ENCODE measurements at regions not wholly inside any gene's neighbourhood (a gene's known extent, or its start where the extent isn't known, plus 50 kb on each side); places are given as distances from the start of the nearest gene placed in this dataset.

DNA sequence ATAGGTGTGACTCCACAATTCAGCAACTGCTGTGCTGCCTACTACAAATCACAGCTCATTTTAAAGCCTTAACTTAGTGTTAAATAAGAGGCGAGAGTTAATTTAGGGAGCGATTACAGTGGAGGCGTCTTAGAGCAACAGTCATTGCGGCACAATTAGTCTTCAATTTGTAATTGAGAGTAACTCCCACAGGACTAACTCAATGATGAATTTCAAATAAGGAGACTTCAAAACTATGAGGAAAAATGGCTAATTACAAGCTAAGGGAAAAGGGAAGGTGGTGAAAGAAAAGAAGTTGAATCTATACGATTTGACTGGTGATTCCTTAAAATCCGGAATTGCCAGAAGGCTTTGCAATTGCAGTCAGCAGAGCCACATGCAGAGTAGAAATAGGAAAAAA lies 63.7 kb upstream of the FOXB1 start:
- H3K4me2 ChIP-seq = no peak overlapping the region
- no peaks in the 10 kb centered on the region for H3K4me1 ChIP-seq (ENCODE audit: low read depth, poor library complexity, severe bottlenecking)
- H2AFZ ChIP-seq (ENCODE audit: low read depth) = no peak overlapping the region
- TF ChIP-seq CTCF (conservative IDR thresholded peaks at IDR 0.05; ENCODE audit: low read depth, low read length) = no peak
- H3K79me2 ChIP-seq (ENCODE audit: insufficient read depth, low read depth) = no peaks in the 10 kb centered on the region
- H3K9ac ChIP-seq = no peak overlapping the region
- H3K36me3 ChIP-seq (ENCODE audit: insufficient read depth) = no peaks in the 10 kb centered on the region
- H3K27me3 ChIP-seq (ENCODE audit: insufficient read depth, low read depth) = no peaks in the 10 kb centered on the region
- no peaks in the 10 kb centered on the region for H4K20me1 ChIP-seq (ENCODE audit: insufficient read depth)
- no peak overlapping the region for H3K27ac ChIP-seq
- H3K4me3 ChIP-seq (IDR thresholded peaks at IDR 0.05; ENCODE audit: insufficient read depth, low read depth, low read length) = no peak overlapping the region

- TF ChIP-seq CTCF (conservative IDR thresholded peaks at IDR 0.05; ENCODE audit: low read depth, low read length) = no peak
- H3K4me3 ChIP-seq (IDR thresholded peaks at IDR 0.05; ENCODE audit: insufficient read depth, low read depth, low read length) = no peak overlapping the region
- H3K27me3 ChIP-seq (ENCODE audit: insufficient read depth, low read depth) = no peaks in the 10 kb centered on the region
- H3K27ac ChIP-seq = no peak overlapping the region
- H3K79me2 ChIP-seq (ENCODE audit: insufficient read depth, low read depth) = no peaks in the 10 kb centered on the region
- H3K4me1 ChIP-seq (ENCODE audit: low read depth, poor library complexity, severe bottlenecking) = no peaks in the 10 kb centered on the region
- no peaks in the 10 kb centered on the region for H3K36me3 ChIP-seq (ENCODE audit: insufficient read depth)
- no peaks in the 10 kb centered on the region for H4K20me1 ChIP-seq (ENCODE audit: insufficient read depth)
- H2AFZ ChIP-seq (ENCODE audit: low read depth) = no peak overlapping the region
- H3K4me2 ChIP-seq = no peak overlapping the region
- H3K9ac ChIP-seq = no peak overlapping the region
These were observed 67.4 kb upstream of the FOXB1 start for GRCh38 chr15:59936741-59937140.

DNA sequence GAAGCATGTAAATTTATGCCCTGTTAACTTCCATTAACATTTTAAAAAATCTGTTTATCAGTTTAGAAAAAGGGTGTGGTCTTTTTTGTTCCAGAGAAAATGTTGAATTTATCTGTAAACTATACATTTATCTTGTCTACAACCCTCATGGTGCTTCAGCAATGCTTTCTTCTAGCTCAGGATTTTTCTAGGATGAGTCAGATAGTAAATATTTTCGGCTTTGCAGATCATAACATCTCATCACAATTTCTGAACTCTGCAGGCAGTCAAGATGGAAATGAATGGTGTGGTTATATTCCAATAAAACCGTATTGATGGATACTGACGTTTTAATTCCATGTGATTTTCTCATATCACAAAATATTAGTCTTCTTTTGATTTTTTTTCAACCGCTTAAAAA lies 70.5 kb upstream of the FOXB1 start:
- no peaks in the 10 kb centered on the region for H3K79me2 ChIP-seq (ENCODE audit: insufficient read depth, low read depth)
- H3K4me2 ChIP-seq = no peak overlapping the region
- no peaks in the 10 kb centered on the region for H3K36me3 ChIP-seq (ENCODE audit: insufficient read depth)
- no peak overlapping the region for H3K9ac ChIP-seq
- no peak overlapping the region for H3K4me3 ChIP-seq (IDR thresholded peaks at IDR 0.05; ENCODE audit: insufficient read depth, low read depth, low read length)
- H3K27me3 ChIP-seq (ENCODE audit: insufficient read depth, low read depth) = no peaks in the 10 kb centered on the region
- H3K4me1 ChIP-seq (ENCODE audit: low read depth, poor library complexity, severe bottlenecking) = no peaks in the 10 kb centered on the region
- H2AFZ ChIP-seq (ENCODE audit: low read depth) = no peak overlapping the region
- H4K20me1 ChIP-seq (ENCODE audit: insufficient read depth) = no peaks in the 10 kb centered on the region
- no peak overlapping the region for H3K27ac ChIP-seq
- no peak for TF ChIP-seq CTCF (conservative IDR thresholded peaks at IDR 0.05; ENCODE audit: low read depth, low read length)

DNA sequence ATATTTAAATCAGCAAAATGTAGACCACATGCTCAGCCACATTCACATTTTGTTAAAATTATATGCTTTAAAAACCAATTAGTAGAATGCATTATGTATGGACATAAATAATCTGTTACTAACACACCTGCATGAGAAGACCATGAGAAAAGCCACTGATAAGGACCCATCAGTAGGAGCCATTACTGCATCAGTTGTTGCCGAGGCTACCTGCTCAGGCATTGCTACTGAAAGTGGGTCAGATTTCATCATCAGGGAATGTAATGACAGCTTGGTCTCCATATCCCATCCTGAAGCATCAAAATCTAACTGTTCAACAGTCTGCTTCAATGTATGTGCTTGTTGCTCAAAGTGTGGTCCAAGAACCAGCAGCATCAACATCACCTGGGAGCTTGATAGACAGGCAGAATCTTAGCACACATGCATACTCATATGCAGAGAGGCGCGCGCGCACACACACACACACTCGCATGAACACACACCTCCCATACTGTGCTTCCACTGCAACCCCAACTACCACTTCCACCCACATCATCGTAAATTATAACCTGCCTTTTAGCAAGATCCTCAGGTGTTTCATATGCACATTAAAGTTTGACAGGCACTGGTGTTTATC lies 72.4 kb upstream of the FOXB1 start:
- TF ChIP-seq CTCF (conservative IDR thresholded peaks at IDR 0.05; ENCODE audit: low read depth, low read length) = no peak
- no peaks in the 10 kb centered on the region for H3K27me3 ChIP-seq (ENCODE audit: insufficient read depth, low read depth)
- no peaks in the 10 kb centered on the region for H3K4me1 ChIP-seq (ENCODE audit: low read depth, poor library complexity, severe bottlenecking)
- H3K36me3 ChIP-seq (ENCODE audit: insufficient read depth) = no peaks in the 10 kb centered on the region
- no peaks in the 10 kb centered on the region for H4K20me1 ChIP-seq (ENCODE audit: insufficient read depth)
- no peak overlapping the region for H3K9ac ChIP-seq
- no peak overlapping the region for H3K4me3 ChIP-seq (IDR thresholded peaks at IDR 0.05; ENCODE audit: insufficient read depth, low read depth, low read length)
- no peak overlapping the region for H2AFZ ChIP-seq (ENCODE audit: low read depth)
- no peak overlapping the region for H3K27ac ChIP-seq
- no peak overlapping the region for H3K4me2 ChIP-seq
- no peaks in the 10 kb centered on the region for H3K79me2 ChIP-seq (ENCODE audit: insufficient read depth, low read depth)
